Brain microvascular endothelial cell (primary cell): ENCODE measurements at regions not wholly inside any gene's neighbourhood (a gene's known extent, or its start where the extent isn't known, plus 50 kb on each side); places are given as distances from the start of the nearest gene placed in this dataset.

ENCODE experiments used
- DNase-seq: peaks from one replicate; pipeline ENCODE4 v3.0.0-alpha.2; 2020
- H3K27ac ChIP-seq: fragments of 250-450 bp; sonication (Bioruptor Pico); 2 replicates; pipeline ENCODE4 v1.5.1; 2020; ENCODE audit warnings: mild to moderate bottlenecking, moderate library complexity
- H3K27me3 ChIP-seq: fragments of 250-450 bp; sonication (Bioruptor Pico); replicated peaks from 2 replicates; pipeline ENCODE4 v1.5.1; 2020; ENCODE audit warnings: mild to moderate bottlenecking
- H3K36me3 ChIP-seq: fragments of 250-450 bp; sonication (Bioruptor Pico); replicated peaks from 2 replicates; pipeline ENCODE4 v1.5.1; 2020; ENCODE audit warnings: mild to moderate bottlenecking
- H3K4me3 ChIP-seq: 2 replicates; pipeline ENCODE4 v1.5.1; 2011; ENCODE audit warnings: low read depth, mild to moderate bottlenecking, control low read depth, low read length, moderate library complexity
- CTCF ChIP-seq: IDR thresholded peaks from 2 replicates; pipeline ENCODE4 v1.5.1; 2011; ENCODE audit warnings: low read depth, mild to moderate bottlenecking, moderate library complexity, low read length, control low read depth, inconsistent platforms; ENCODE audit errors: missing control alignments
- in situ Hi-C: cut with HindIII; loops from 2 replicates; pipeline ENCODE4 v1.10.0; 2017; ENCODE audit warnings: low sequenced_read_pairs, low pct_ligation_motif_present

GRCh38 chr18:67621906-67622305, 105.4 kb upstream of the DSEL start:
- in situ Hi-C loops, result no loop called here
- Histone ChIP-seq H3K27me3 (no peaks in the 10 kb centered on the region), H3K27ac (no peak overlapping the region), H3K4me3 (no peak overlapping the region), H3K36me3 (no peaks in the 10 kb centered on the region)
- DNase-seq, result no peak
- TF ChIP-seq CTCF, result no peak

DNA sequence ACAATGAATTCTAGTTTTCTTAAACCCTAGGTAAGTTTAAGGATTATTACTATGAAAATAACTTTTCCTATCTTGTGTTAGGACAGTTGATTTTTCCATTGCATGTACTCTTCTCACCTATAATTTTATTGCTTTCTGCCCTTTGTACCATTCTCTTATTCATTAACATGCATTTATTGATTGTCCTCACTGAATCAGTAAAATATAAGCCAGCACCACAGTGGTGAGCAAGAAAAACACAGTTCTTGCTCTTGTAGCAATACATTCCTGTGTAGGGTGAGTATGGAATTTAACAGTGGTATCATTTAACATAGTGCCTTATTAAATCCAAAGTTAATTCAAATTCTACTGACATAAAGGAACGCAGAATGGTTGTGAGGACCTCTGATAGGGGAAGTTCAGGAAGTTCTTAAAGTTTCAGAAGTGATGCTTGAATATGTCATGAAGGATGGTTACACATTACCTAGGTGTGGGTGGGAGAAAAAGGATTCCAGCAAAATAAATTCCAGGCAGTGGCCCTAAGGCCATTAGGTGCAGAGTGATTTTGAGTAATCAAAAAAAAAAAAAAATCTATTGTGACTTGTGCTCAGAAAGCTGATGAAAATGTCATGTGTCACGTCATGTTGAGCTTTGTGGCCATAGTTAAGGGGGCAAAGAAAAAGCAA, 104.7 kb upstream of the DSEL start:
- H3K27me3 ChIP-seq, result no peaks in the 10 kb centered on the region
- H3K36me3 ChIP-seq, result no peaks in the 10 kb centered on the region
- no peak overlapping the region for H3K4me3 ChIP-seq
- in situ Hi-C loops, result no loop called here
- no peak for DNase-seq
- no peak for TF ChIP-seq CTCF
- no peak overlapping the region for H3K27ac ChIP-seq

- DNase-seq, result no peak
- in situ Hi-C loops, result no loop called here
- Histone ChIP-seq H3K4me3 (no peak overlapping the region), H3K27ac (no peak overlapping the region), H3K27me3 (no peaks in the 10 kb centered on the region), H3K36me3 (no peaks in the 10 kb centered on the region)
- TF ChIP-seq CTCF, result no peak
Measured at GRCh38 chr18:67618061-67618460, 101.5 kb upstream of the DSEL start.

DNA sequence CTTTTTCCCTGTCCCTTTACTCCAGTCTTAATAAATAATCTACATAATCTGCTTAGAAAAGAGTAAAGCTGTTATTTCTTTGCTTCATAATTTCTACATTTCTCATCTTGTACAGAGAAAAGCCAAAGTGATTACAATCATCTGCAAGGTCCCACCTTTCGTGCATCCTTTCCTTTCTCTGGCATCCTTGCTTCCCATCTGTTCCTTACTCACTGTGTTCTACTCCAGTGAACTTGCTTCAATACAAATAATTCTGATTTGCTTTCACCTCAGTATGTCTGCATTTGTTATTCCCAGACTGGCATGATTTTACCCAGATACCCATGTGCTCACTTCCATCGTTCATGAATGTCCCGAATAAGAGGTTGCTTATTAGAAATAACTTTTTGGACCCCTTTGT, 99.4 kb upstream of the DSEL start:
- Histone ChIP-seq H3K4me3 (no peak overlapping the region), H3K27me3 (no peaks in the 10 kb centered on the region), H3K27ac (no peak overlapping the region), H3K36me3 (no peaks in the 10 kb centered on the region)
- no peak for TF ChIP-seq CTCF
- DNase-seq, result no peak
- in situ Hi-C loops, result no loop called here

DNA sequence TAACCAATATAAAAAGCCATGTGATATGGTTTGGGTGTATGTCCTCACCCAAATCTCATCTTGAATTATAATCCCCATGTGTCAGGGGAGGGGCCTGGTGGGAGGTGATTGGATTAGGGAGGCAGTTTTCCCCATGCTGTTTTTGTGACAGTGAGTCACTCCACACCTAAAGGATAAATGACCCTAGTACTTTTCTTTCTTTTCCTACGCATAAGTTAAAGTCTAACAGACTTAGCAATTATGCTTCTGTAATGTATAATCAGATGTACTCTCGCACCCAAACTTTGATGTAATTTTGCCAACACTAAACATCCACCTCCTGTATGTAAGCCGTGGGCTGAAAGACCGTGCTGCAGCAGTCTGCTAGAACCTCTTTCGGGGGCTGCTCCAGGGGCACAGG, 97.2 kb upstream of the DSEL start:
- Histone ChIP-seq H3K4me3 (no peak overlapping the region), H3K27me3 (no peaks in the 10 kb centered on the region), H3K36me3 (no peaks in the 10 kb centered on the region), H3K27ac (no peak overlapping the region)
- in situ Hi-C loops, result no loop called here
- no peak for TF ChIP-seq CTCF
- no peak for DNase-seq

DNA sequence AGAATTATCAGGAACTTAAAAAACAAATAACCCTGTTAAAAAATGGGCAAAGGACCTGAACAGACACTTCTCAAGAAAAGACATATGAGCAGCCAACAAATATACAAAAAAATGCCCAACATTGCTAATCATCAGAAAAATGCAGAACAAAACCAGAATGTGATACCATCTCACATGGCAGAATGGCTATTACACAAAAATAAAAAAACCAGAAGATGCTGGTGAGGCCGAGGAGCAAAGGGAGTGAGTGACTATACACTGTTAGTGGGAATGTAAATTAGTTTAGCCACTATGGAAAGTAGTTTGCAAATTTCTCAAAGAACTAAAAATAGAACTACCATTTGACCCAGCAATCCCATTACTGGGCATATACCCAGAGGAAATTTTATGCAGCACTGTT, 95.8 kb upstream of the DSEL start:
- TF ChIP-seq CTCF, result no peak
- in situ Hi-C loops, result no loop called here

More for the DNA sequence above, 95.8 kb upstream of the DSEL start:
- no peak for DNase-seq
- H3K27me3 ChIP-seq, result no peaks in the 10 kb centered on the region
- H3K36me3 ChIP-seq, result no peaks in the 10 kb centered on the region
- no peak overlapping the region for H3K4me3 ChIP-seq
- no peak overlapping the region for H3K27ac ChIP-seq
